ENCODE measurements at regions not wholly inside any gene's neighbourhood (a gene's known extent, or its start where the extent isn't known, plus 50 kb on each side); places are given as distances from the start of the nearest gene placed in this dataset.

GRCh38 chr3:162992741-162993140 lies 1496.1 kb downstream of the OTOL1 start:
- Mint-ChIP-seq H3K36me3 (ENCODE audit: low read depth) (no peaks in the 10 kb centered on the region), H3K4me3 (no peak overlapping the region), H3K9me3 (peaks cover 6% of the 10 kb centered on the region), H3K4me1 (no peaks in the 10 kb centered on the region), H3K27ac (no peak overlapping the region), H3K27me3 (no peaks in the 10 kb centered on the region)
- ChIA-PET CTCF (no interaction called here), POLR2A (no interaction called here)
- no peak for DNase-seq

GRCh38 chr3:162994165-162994564 lies 1497.6 kb downstream of the OTOL1 start:
- DNase-seq = no peak
- Mint-ChIP-seq H3K4me1 (no peaks in the 10 kb centered on the region), H3K9me3 (peaks cover 3% of the 10 kb centered on the region), H3K4me3 (no peak overlapping the region), H3K36me3 (ENCODE audit: low read depth) (no peaks in the 10 kb centered on the region), H3K27me3 (no peaks in the 10 kb centered on the region), H3K27ac (no peak overlapping the region)
- ChIA-PET POLR2A (no interaction called here), CTCF (no interaction called here)

- no peak for DNase-seq
- Mint-ChIP-seq H3K36me3 (ENCODE audit: low read depth) (no peaks in the 10 kb centered on the region), H3K4me3 (no peak overlapping the region), H3K27ac (no peak overlapping the region), H3K4me1 (no peaks in the 10 kb centered on the region), H3K9me3 (peaks cover 6% of the 10 kb centered on the region), H3K27me3 (no peaks in the 10 kb centered on the region)
- POLR2A ChIA-PET = no interaction called here
- CTCF ChIA-PET = no interaction called here
Measured at GRCh38 chr3:162996368-162996767, 1499.8 kb downstream of the OTOL1 start.

- H3K4me3 Mint-ChIP-seq = no peak overlapping the region
- no peaks in the 10 kb centered on the region for H3K4me1 Mint-ChIP-seq
- no peak overlapping the region for H3K27ac Mint-ChIP-seq
- H3K9me3 Mint-ChIP-seq = peaks cover 6% of the 10 kb centered on the region
- CTCF ChIA-PET = no interaction called here
- H3K27me3 Mint-ChIP-seq = no peaks in the 10 kb centered on the region
- DNase-seq = no peak
- no peaks in the 10 kb centered on the region for H3K36me3 Mint-ChIP-seq (ENCODE audit: low read depth)
- POLR2A ChIA-PET = no interaction called here
Measured at GRCh38 chr3:162998205-162998604, 1501.6 kb downstream of the OTOL1 start.

- no peak for DNase-seq
- ChIA-PET POLR2A (no interaction called here), CTCF (no interaction called here)
- Mint-ChIP-seq H3K4me1 (no peaks in the 10 kb centered on the region), H3K27me3 (no peaks in the 10 kb centered on the region), H3K27ac (no peak overlapping the region), H3K9me3 (peaks cover 4% of the 10 kb centered on the region), H3K4me3 (no peak overlapping the region), H3K36me3 (ENCODE audit: low read depth) (no peaks in the 10 kb centered on the region)
Measured at GRCh38 chr3:163011596-163011995, 1515.0 kb downstream of the OTOL1 start.

GRCh38 chr3:163016251-163016650 lies 1519.6 kb downstream of the OTOL1 start:
- Mint-ChIP-seq H3K4me1 (no peaks in the 10 kb centered on the region), H3K36me3 (ENCODE audit: low read depth) (no peaks in the 10 kb centered on the region), H3K27ac (no peak overlapping the region), H3K9me3 (peaks cover 2% of the 10 kb centered on the region), H3K27me3 (no peaks in the 10 kb centered on the region), H3K4me3 (no peak overlapping the region)
- ChIA-PET POLR2A (no interaction called here), CTCF (no interaction called here)
- no peak for DNase-seq

- no peak for DNase-seq
- Mint-ChIP-seq H3K4me1 (no peaks in the 10 kb centered on the region), H3K4me3 (no peak overlapping the region), H3K36me3 (ENCODE audit: low read depth) (no peaks in the 10 kb centered on the region), H3K27ac (no peak overlapping the region), H3K9me3 (peaks cover 2% of the 10 kb centered on the region), H3K27me3 (no peaks in the 10 kb centered on the region)
- CTCF ChIA-PET = no interaction called here
- POLR2A ChIA-PET = no interaction called here
Measured at GRCh38 chr3:163018067-163018466, 1521.5 kb downstream of the OTOL1 start.

GRCh38 chr3:163018664-163019063 lies 1522.1 kb downstream of the OTOL1 start:
- DNase-seq = no peak
- Mint-ChIP-seq H3K9me3 (peaks cover 2% of the 10 kb centered on the region), H3K27me3 (no peaks in the 10 kb centered on the region), H3K27ac (no peak overlapping the region), H3K4me1 (no peaks in the 10 kb centered on the region), H3K4me3 (no peak overlapping the region), H3K36me3 (ENCODE audit: low read depth) (no peaks in the 10 kb centered on the region)
- CTCF ChIA-PET = no interaction called here
- POLR2A ChIA-PET = no interaction called here

GRCh38 chr3:163019260-163019659 lies 1522.7 kb downstream of the OTOL1 start:
- Mint-ChIP-seq H3K9me3 (peaks cover 2% of the 10 kb centered on the region), H3K4me3 (no peak overlapping the region), H3K36me3 (ENCODE audit: low read depth) (no peaks in the 10 kb centered on the region), H3K27ac (no peak overlapping the region), H3K4me1 (no peaks in the 10 kb centered on the region), H3K27me3 (no peaks in the 10 kb centered on the region)
- DNase-seq = no peak
- ChIA-PET CTCF (no interaction called here), POLR2A (no interaction called here)

GRCh38 chr3:163033652-163034051 lies 1537.0 kb downstream of the OTOL1 start:
- ChIA-PET POLR2A (no interaction called here), CTCF (no interaction called here)
- H3K4me3 Mint-ChIP-seq = no peak overlapping the region
- no peaks in the 10 kb centered on the region for H3K9me3 Mint-ChIP-seq
- no peaks in the 10 kb centered on the region for H3K36me3 Mint-ChIP-seq (ENCODE audit: low read depth)
- no peaks in the 10 kb centered on the region for H3K27me3 Mint-ChIP-seq
- no peak for DNase-seq
- no peaks in the 10 kb centered on the region for H3K4me1 Mint-ChIP-seq
- H3K27ac Mint-ChIP-seq = no peak overlapping the region

- Mint-ChIP-seq H3K4me1 (no peaks in the 10 kb centered on the region), H3K27me3 (no peaks in the 10 kb centered on the region), H3K36me3 (ENCODE audit: low read depth) (no peaks in the 10 kb centered on the region), H3K27ac (no peak overlapping the region), H3K9me3 (peaks cover 2% of the 10 kb centered on the region), H3K4me3 (no peak overlapping the region)
- CTCF ChIA-PET = no interaction called here
- DNase-seq = no peak
- POLR2A ChIA-PET = no interaction called here
Measured at GRCh38 chr3:163039636-163040035, 1543.0 kb downstream of the OTOL1 start.

GRCh38 chr3:163043074-163043473 lies 1546.5 kb downstream of the OTOL1 start:
- no peak overlapping the region for H3K4me3 Mint-ChIP-seq
- ChIA-PET POLR2A (no interaction called here), CTCF (interaction anchor here (0.9 kb wide), 1 partner anchor 1200 kb away, joined by 3 read pairs; no protein-coding TSS in a partner anchor)
- H3K27ac Mint-ChIP-seq = no peak overlapping the region
- peaks cover 2% of the 10 kb centered on the region for H3K9me3 Mint-ChIP-seq
- no peaks in the 10 kb centered on the region for H3K4me1 Mint-ChIP-seq
- no peaks in the 10 kb centered on the region for H3K27me3 Mint-ChIP-seq
- no peaks in the 10 kb centered on the region for H3K36me3 Mint-ChIP-seq (ENCODE audit: low read depth)
- no peak for DNase-seq

- Mint-ChIP-seq H3K36me3 (ENCODE audit: low read depth) (no peaks in the 10 kb centered on the region), H3K9me3 (peaks cover 2% of the 10 kb centered on the region), H3K4me3 (no peak overlapping the region), H3K27ac (no peak overlapping the region), H3K27me3 (no peaks in the 10 kb centered on the region), H3K4me1 (no peaks in the 10 kb centered on the region)
- DNase-seq = no peak
- POLR2A ChIA-PET = no interaction called here
- CTCF ChIA-PET = no interaction called here
Measured at GRCh38 chr3:163045945-163046344, 1549.3 kb downstream of the OTOL1 start.

- H3K4me3 Mint-ChIP-seq = no peak overlapping the region
- H3K27me3 Mint-ChIP-seq = no peaks in the 10 kb centered on the region
- ChIA-PET POLR2A (no interaction called here), CTCF (no interaction called here)
- H3K36me3 Mint-ChIP-seq (ENCODE audit: low read depth) = no peaks in the 10 kb centered on the region
- H3K27ac Mint-ChIP-seq = no peak overlapping the region
- no peak for DNase-seq
- no peaks in the 10 kb centered on the region for H3K9me3 Mint-ChIP-seq
- H3K4me1 Mint-ChIP-seq = no peaks in the 10 kb centered on the region
Measured at GRCh38 chr3:163048881-163049280, 1552.3 kb downstream of the OTOL1 start.

Measured in activated CD4-positive, alpha-beta T cell treated with anti-CD3 and anti-CD28 coated beads, Interleukin-2, amount 10 ng/mL, durations not matched to agents 7 days and 5 days (primary cell).